WERI-Rb-1 (cell line): ENCODE measurements at regions not wholly inside any gene's neighbourhood (a gene's known extent, or its start where the extent isn't known, plus 50 kb on each side); places are given as distances from the start of the nearest gene placed in this dataset.
A peak's percentile ranks its signal among the peaks of the same experiment; 100 is the strongest.

Experiments
- DNase-seq: peaks from one replicate; pipeline ENCODE4 v3.0.0-alpha.2; 2020
- H3K27ac ChIP-seq: fragments of 250-450 bp; sonication (Bioruptor Pico); 2 replicates; pipeline ENCODE4 v1.5.1; 2020; ENCODE audit warnings: mild to moderate bottlenecking, moderate library complexity
- H3K27me3 ChIP-seq: fragments of 250-450 bp; sonication (Bioruptor Pico); 2 replicates; pipeline ENCODE4 v1.5.1; 2021; ENCODE audit warnings: mild to moderate bottlenecking, low read depth, moderate library complexity; ENCODE audit not compliant: insufficient read depth, severe bottlenecking
- H3K36me3 ChIP-seq: fragments of 250-450 bp; sonication (Bioruptor Pico); 2 replicates; pipeline ENCODE4 v1.5.1; 2020; ENCODE audit warnings: mild to moderate bottlenecking, moderate library complexity
- H3K4me3 ChIP-seq: 2 replicates; pipeline ENCODE4 v1.5.1; 2011; ENCODE audit warnings: low read depth, mild to moderate bottlenecking, control low read depth, low read length
- H3K9me3 ChIP-seq: fragments of 250-450 bp; sonication (Bioruptor Pico); 2 replicates; pipeline ENCODE4 v1.5.1; 2021; ENCODE audit warnings: mild to moderate bottlenecking, moderate library complexity; ENCODE audit not compliant: severe bottlenecking
- TF ChIP-seq, protein P1 (sequence below): IDR thresholded peaks from 2 replicates; pipeline ENCODE4 v1.5.1; 2011; ENCODE audit warnings: low read depth, mild to moderate bottlenecking, control low read depth, inconsistent platforms, low read length

DNA sequence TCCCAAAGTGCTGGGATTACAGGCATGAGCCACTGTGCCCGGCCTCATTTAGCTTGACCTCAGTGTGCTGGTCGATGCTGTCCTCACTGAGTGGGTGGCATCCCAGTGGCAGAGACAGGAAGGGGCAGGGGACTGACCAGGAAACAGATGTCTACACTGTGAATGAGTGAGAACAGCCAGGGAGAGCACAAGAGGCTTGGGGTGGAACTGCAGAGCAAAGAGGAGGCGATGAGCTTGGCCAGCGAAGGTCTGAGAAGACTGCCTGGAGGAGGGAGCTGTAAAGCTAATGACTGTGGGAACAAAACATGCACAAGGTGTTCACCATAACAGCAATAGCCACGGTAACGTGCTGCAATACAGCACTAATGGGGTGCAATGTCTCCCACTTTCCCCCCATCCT, 57.2 kb upstream of the BEGAIN start:
- Histone ChIP-seq H3K27me3 (no peaks in the 10 kb centered on the region), H3K36me3 (no peaks in the 10 kb centered on the region), H3K4me3 (no peak overlapping the region), H3K9me3 (no peaks in the 10 kb centered on the region), H3K27ac (no peak overlapping the region)
- TF ChIP-seq, protein P1, sequence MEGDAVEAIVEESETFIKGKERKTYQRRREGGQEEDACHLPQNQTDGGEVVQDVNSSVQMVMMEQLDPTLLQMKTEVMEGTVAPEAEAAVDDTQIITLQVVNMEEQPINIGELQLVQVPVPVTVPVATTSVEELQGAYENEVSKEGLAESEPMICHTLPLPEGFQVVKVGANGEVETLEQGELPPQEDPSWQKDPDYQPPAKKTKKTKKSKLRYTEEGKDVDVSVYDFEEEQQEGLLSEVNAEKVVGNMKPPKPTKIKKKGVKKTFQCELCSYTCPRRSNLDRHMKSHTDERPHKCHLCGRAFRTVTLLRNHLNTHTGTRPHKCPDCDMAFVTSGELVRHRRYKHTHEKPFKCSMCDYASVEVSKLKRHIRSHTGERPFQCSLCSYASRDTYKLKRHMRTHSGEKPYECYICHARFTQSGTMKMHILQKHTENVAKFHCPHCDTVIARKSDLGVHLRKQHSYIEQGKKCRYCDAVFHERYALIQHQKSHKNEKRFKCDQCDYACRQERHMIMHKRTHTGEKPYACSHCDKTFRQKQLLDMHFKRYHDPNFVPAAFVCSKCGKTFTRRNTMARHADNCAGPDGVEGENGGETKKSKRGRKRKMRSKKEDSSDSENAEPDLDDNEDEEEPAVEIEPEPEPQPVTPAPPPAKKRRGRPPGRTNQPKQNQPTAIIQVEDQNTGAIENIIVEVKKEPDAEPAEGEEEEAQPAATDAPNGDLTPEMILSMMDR, result no peak
- no peak for DNase-seq

- TF ChIP-seq, protein P1, result no peak
- no peaks in the 10 kb centered on the region for H3K36me3 ChIP-seq
- no peak overlapping the region for H3K27ac ChIP-seq
These were observed 57.6 kb upstream of the BEGAIN start for GRCh38 chr14:100644784-100645183.

GRCh38 chr14:100645196-100645981, 58.2 kb upstream of the BEGAIN start:
- H3K36me3 ChIP-seq, result no peaks in the 10 kb centered on the region
- H3K27me3 ChIP-seq, result no peaks in the 10 kb centered on the region
- no peak overlapping the region for H3K27ac ChIP-seq
- H3K9me3 ChIP-seq, result no peaks in the 10 kb centered on the region
- H3K4me3 ChIP-seq, result no peak overlapping the region
- TF ChIP-seq, protein P1, result peak; percentile 80
- peak; percentile 91 for DNase-seq

More at GRCh38 chr14:100644784-100645183, 57.6 kb upstream of the BEGAIN start:
- Histone ChIP-seq H3K27me3 (no peaks in the 10 kb centered on the region), H3K4me3 (no peak overlapping the region), H3K9me3 (no peaks in the 10 kb centered on the region)
- DNase-seq, result no peak

GRCh38 chr14:100645982-100646314, 58.7 kb upstream of the BEGAIN start:
- Histone ChIP-seq H3K36me3 (no peaks in the 10 kb centered on the region), H3K27ac (no peak overlapping the region), H3K4me3 (no peak overlapping the region), H3K9me3 (no peaks in the 10 kb centered on the region), H3K27me3 (no peaks in the 10 kb centered on the region)
- TF ChIP-seq, protein P1, result no peak
- DNase-seq, result no peak

DNA sequence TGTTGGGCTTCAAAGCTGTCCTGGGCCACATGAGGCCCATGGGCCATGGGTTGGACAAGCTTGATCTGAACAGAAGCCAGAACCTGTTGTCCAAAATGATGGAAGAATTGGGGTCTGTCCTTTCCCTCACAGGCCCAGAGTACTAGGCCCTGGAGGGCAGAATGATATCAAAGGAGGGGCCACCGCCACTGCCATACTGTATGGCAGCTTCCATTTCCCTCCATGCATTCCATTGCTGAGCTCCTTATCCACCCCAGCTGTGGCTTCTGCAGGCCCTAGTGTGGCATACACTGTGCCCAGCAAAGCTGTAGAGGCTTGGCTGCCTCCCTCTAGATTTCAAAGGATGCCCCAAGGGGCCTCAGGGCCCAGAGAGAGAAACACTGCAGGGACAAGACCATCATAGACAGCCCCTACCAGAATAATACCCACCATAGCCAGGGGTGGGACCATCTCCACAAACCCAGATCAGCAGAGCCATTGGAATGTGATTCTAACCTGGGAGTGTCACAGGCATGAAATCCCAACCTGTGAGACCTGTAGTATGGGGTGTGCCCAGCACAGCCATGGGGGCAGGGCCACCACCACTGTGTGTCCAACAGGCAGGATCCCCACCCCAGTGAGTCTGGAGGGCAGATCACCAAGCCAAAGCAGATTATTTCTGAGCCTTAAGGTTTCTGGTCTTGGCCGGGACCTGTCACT, 61.4 kb upstream of the BEGAIN start:
- peaks cover 1% of the 10 kb centered on the region for H3K27me3 ChIP-seq
- no peaks in the 10 kb centered on the region for H3K9me3 ChIP-seq
- no peak for DNase-seq
- H3K4me3 ChIP-seq, result no peak overlapping the region
- no peaks in the 10 kb centered on the region for H3K36me3 ChIP-seq
- no peak overlapping the region for H3K27ac ChIP-seq
- TF ChIP-seq, protein P1, result no peak

- TF ChIP-seq, protein P1, result no peak
- H3K36me3 ChIP-seq, result no peaks in the 10 kb centered on the region
- H3K27ac ChIP-seq, result no peak overlapping the region
- no peaks in the 10 kb centered on the region for H3K9me3 ChIP-seq
- peaks cover 7% of the 10 kb centered on the region for H3K27me3 ChIP-seq
- DNase-seq, result no peak
- H3K4me3 ChIP-seq, result no peak overlapping the region
These were observed 61.9 kb upstream of the BEGAIN start for GRCh38 chr14:100649173-100649519.
